Endothelial cell of umbilical vein (primary cell): ENCODE measurements at regions not wholly inside any gene's neighbourhood (a gene's known extent, or its start where the extent isn't known, plus 50 kb on each side); places are given as distances from the start of the nearest gene placed in this dataset.

Experiments
- BruUV-seq: library from RNA; stranded (reverse); fragments of 400-500 nt; replicated peaks from 2 replicates; lab custom pipeline; 2021; lab: Mats Ljungman, UMichigan
- CTCF ChIA-PET: fragments of 300-600, 350-600 bp; sonication (Branson Sonifier 250); formaldehyde crosslinking; loops from one replicate; lab custom pipeline; 2021; ENCODE audit warnings: antibody characterized with exemption, inconsistent platforms; lab: Charles Lee
- POLR2A ChIA-PET: fragments of 300-600, 350-600 bp; sonication (Branson Sonifier 250); formaldehyde crosslinking; loops from one replicate; lab custom pipeline; 2021; ENCODE audit warnings: antibody characterized with exemption, inconsistent platforms; lab: Charles Lee
- DNase-seq: peaks from one replicate; pipeline ENCODE4 v3.0.0-alpha.2; 2011; ENCODE audit warnings: low read depth, low spot score
- FAIRE-seq: peaks from 2 replicates; lab custom pipeline; 2011; peaks lifted over from hg19 to GRCh38; lab: Jason Lieb, UNC
- H2AFZ ChIP-seq: 2 replicates; pipeline ENCODE4 v1.6.0; 2012; ENCODE audit warnings: low read depth, low read length, control low read depth, inconsistent platforms
- H3K27ac ChIP-seq: 2 replicates; pipeline ENCODE4 v1.5.1; 2011; ENCODE audit warnings: low read depth, mild to moderate bottlenecking, control low read depth, low read length, moderate library complexity; ENCODE audit not compliant: insufficient read depth
- H3K27me3 ChIP-seq, 2 experiments: 2 replicates each; pipeline versions ENCODE4 v1.6.0 to v1.6.1; 2011; ENCODE audit warnings: low read length in 2 of 2, mixed read lengths in 1 of 2; ENCODE audit not compliant: control insufficient read depth in 2 of 2, insufficient read depth in 2 of 2
- H3K36me3 ChIP-seq, 2 experiments: 2 replicates in 1 of 2; 3 replicates in 1 of 2; pipeline ENCODE4 v1.5.1; 2011; ENCODE audit warnings: low read length in 2 of 2, mild to moderate bottlenecking in 1 of 2, moderate library complexity in 1 of 2; ENCODE audit not compliant: control insufficient read depth in 2 of 2, insufficient read depth in 2 of 2; ENCODE audit errors: extremely low read depth in 1 of 2
- H3K4me1 ChIP-seq: 3 replicates; pipeline ENCODE4 v1.5.1; 2011; ENCODE audit warnings: mild to moderate bottlenecking, low read length; ENCODE audit not compliant: control insufficient read depth, insufficient read depth; ENCODE audit errors: extremely low read depth
- H3K4me2 ChIP-seq: 2 replicates; pipeline ENCODE4 v1.6.1; 2011; ENCODE audit warnings: low read length, control low read depth, mixed read lengths; ENCODE audit not compliant: insufficient read depth
- H3K4me3 ChIP-seq, 3 experiments: fragments of 200-600 bp in 1 of 3; sonication (generic), shearing (Covaris generic) in 1 of 3; replicated peaks in 1 of 3; 2 replicates each; pipeline ENCODE4 v1.5.1; 2011 to 2016; ENCODE audit warnings: control low read depth in 3 of 3, low read length in 3 of 3, mild to moderate bottlenecking in 2 of 3, inconsistent platforms in 1 of 3, low read depth in 1 of 3, moderate library complexity in 1 of 3; ENCODE audit not compliant: insufficient read depth in 1 of 3
- H3K79me2 ChIP-seq: 2 replicates; pipeline ENCODE4 v1.6.0; 2012; ENCODE audit warnings: low read length, inconsistent platforms; ENCODE audit not compliant: control insufficient read depth, insufficient read depth
- H3K9ac ChIP-seq: replicated peaks from 2 replicates; pipeline ENCODE3; 2011; ENCODE audit warnings: low read length, control low read depth; ENCODE audit not compliant: insufficient read depth; ENCODE audit errors: extremely low read depth
- H3K9me1 ChIP-seq: replicated peaks from 3 replicates; pipeline ENCODE4 v1.6.0; 2011; ENCODE audit warnings: mild to moderate bottlenecking, low read length; ENCODE audit not compliant: control insufficient read depth, insufficient read depth; ENCODE audit errors: extremely low read depth
- H3K9me3 ChIP-seq: replicated peaks from 2 replicates; pipeline ENCODE4 v1.5.1; 2012; ENCODE audit warnings: low read length, inconsistent platforms; ENCODE audit not compliant: control insufficient read depth, insufficient read depth
- H4K20me1 ChIP-seq: replicated peaks from 2 replicates; pipeline ENCODE3; 2011; ENCODE audit warnings: mild to moderate bottlenecking, low read length; ENCODE audit not compliant: control insufficient read depth, insufficient read depth; ENCODE audit errors: extremely low read depth
- CTCF ChIP-seq, 2 donors: IDR thresholded peaks; 1 replicate in 1 of 2; 2 replicates in 1 of 2; pipeline ENCODE4 v1.5.1; 2011; ENCODE audit warnings: low read length in 2 of 2, mild to moderate bottlenecking in 2 of 2, moderate library complexity in 2 of 2, control low read depth in 1 of 2, inconsistent platforms in 1 of 2, low read depth in 1 of 2; ENCODE audit not compliant: insufficient read depth in 1 of 2; ENCODE audit errors: extremely low read depth in 1 of 2
- EZH2 ChIP-seq: IDR thresholded peaks from 2 replicates; pipeline ENCODE4 v1.6.1; 2012; ENCODE audit warnings: borderline replicate concordance, low read depth, mild to moderate bottlenecking, moderate library complexity, low read length, inconsistent platforms; ENCODE audit not compliant: severe bottlenecking
- FOS ChIP-seq: IDR thresholded peaks from 2 replicates; pipeline ENCODE4 v1.6.1; 2011; ENCODE audit warnings: mild to moderate bottlenecking, low read length, moderate library complexity, borderline replicate concordance; ENCODE audit not compliant: insufficient read depth
- GATA2 ChIP-seq: IDR thresholded peaks from 2 replicates; pipeline ENCODE4 v1.7.0; 2011; ENCODE audit warnings: low read depth, mild to moderate bottlenecking, moderate library complexity, mixed read lengths, low read length; ENCODE audit not compliant: insufficient read length, insufficient read depth
- JUN ChIP-seq: IDR thresholded peaks from 2 replicates; pipeline ENCODE4 v1.6.1; 2011; ENCODE audit warnings: borderline replicate concordance, low read depth; ENCODE audit not compliant: insufficient read length, insufficient read depth
- MYC ChIP-seq: IDR thresholded peaks from one replicate; pipeline ENCODE4 v1.6.1; 2011; ENCODE audit warnings: mild to moderate bottlenecking, low read depth, low read length
- POLR2A ChIP-seq: IDR thresholded peaks from 2 replicates; pipeline ENCODE4 v1.6.1; 2012; ENCODE audit warnings: low read depth, mild to moderate bottlenecking, control low read depth, low read length
- POLR2AphosphoS5 ChIP-seq: IDR thresholded peaks from 2 replicates; pipeline ENCODE4 v1.6.1; 2012; ENCODE audit warnings: low read depth, mild to moderate bottlenecking, control low read depth, low read length, moderate library complexity; ENCODE audit not compliant: insufficient read depth
- dilution Hi-C: fragments of 300-500 bp; cut with MboI; formaldehyde crosslinking; loops from one replicate; pipeline ENCODE4 v1.15.0; 2019; ENCODE audit warnings: low sequenced_read_pairs; ENCODE audit not compliant: extremely low pct_ligation_motif_present
- intact Hi-C: fragments of 100-400 bp; cut with micrococcal nuclease; formaldehyde crosslinking; loops from one replicate; pipeline ENCODE4 v1.10.0; 2022
- TF ChIP-seq, protein P1 (sequence below): IDR thresholded peaks from 2 replicates; pipeline ENCODE4 v1.6.1; 2011; ENCODE audit not compliant: insufficient read depth, insufficient read length

DNA sequence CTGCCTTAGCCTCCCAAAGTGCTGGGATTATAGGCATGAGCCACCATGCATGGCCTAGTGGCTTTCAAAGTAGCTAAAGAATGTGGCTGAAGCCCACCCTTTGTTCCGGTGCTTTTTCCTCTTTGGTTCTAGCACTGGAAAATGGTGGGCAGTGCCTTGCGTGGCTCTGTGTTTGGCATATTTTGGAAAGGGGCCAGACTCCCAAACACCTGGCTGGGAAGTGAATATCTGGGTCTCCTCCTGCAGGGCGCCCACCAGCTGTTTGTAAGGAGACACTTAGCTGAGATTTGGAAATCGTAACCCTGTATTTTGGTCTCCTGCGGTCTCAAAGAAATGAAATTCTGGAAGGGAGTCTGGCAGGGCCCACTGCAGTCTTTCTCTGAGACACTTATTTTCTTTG, 336.4 kb downstream of the IL20RB start:
- intact Hi-C loops (no loop called here), dilution Hi-C loops (no loop called here)
- no peak overlapping the region for H3K27ac ChIP-seq
- H3K4me2 ChIP-seq, result no peak overlapping the region
- TF ChIP-seq EZH2 (no peak), JUN (no peak), POLR2A (no peak), CTCF (IDR thresholded peaks at IDR 0.05; ENCODE audit: extremely low read depth in 1 of 2, insufficient read depth in 1 of 2, low read depth in 1 of 2, low read length in 2 of 2) (no peak), FOS (no peak), MYC (no peak), POLR2AphosphoS5 (no peak), GATA2 (no peak)
- TF ChIP-seq, protein P1, sequence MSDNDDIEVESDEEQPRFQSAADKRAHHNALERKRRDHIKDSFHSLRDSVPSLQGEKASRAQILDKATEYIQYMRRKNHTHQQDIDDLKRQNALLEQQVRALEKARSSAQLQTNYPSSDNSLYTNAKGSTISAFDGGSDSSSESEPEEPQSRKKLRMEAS, result no peak
- H3K9me3 ChIP-seq, result no peaks in the 10 kb centered on the region
- no peak overlapping the region for H2AFZ ChIP-seq
- no peaks in the 10 kb centered on the region for H3K4me1 ChIP-seq
- H3K4me3 ChIP-seq, result no peak overlapping the region
- no peaks in the 10 kb centered on the region for H3K9me1 ChIP-seq
- BruUV-seq, result no TSS peak
- no peaks in the 10 kb centered on the region for H3K36me3 ChIP-seq
- ChIA-PET POLR2A (no interaction called here), CTCF (interaction anchor here (0.8 kb wide), 1 partner anchor 261 kb away, joined by 3 read pairs; no protein-coding TSS in a partner anchor)
- no peaks in the 10 kb centered on the region for H4K20me1 ChIP-seq
- H3K79me2 ChIP-seq, result no peaks in the 10 kb centered on the region
- FAIRE-seq (no peak), DNase-seq (no peak)
- H3K27me3 ChIP-seq, result no peaks in the 10 kb centered on the region
- H3K9ac ChIP-seq, result no peak overlapping the region
